H1 (cell line): ENCODE measurements at regions not wholly inside any gene's neighbourhood (a gene's known extent, or its start where the extent isn't known, plus 50 kb on each side); places are given as distances from the start of the nearest gene placed in this dataset.

Source experiments
- CTCF ChIA-PET: fragments of 300-600 bp; sonication (Branson Sonifier 250); formaldehyde crosslinking; loops from one replicate; lab custom pipeline; 2021; ENCODE audit not compliant: partially characterized antibody; lab: Charles Lee
- POLR2A ChIA-PET: fragments of 300-600 bp; sonication (Branson Sonifier 250); formaldehyde crosslinking; loops from one replicate; lab custom pipeline; 2021; ENCODE audit warnings: inconsistent platforms; ENCODE audit not compliant: partially characterized antibody; lab: Charles Lee
- DNase-seq, 2 experiments: peaks; one replicate each; pipeline versions ENCODE4 v3.0.0 to v3.0.0-alpha.2; 2010 to 2022; ENCODE audit warnings: low spot score in 2 of 2, low read depth in 1 of 2, mixed read lengths in 1 of 2
- FAIRE-seq: peaks from 2 replicates; lab custom pipeline; 2011; peaks lifted over from hg19 to GRCh38; lab: Jason Lieb, UNC
- H2AFZ ChIP-seq: 2 replicates; pipeline ENCODE4 v1.8.1; 2012; ENCODE audit warnings: low read length, inconsistent platforms
- H2AK5ac ChIP-seq: 2 replicates; pipeline ENCODE4 v1.6.1; 2013; ENCODE audit warnings: low read depth, low read length
- H2BK120ac ChIP-seq: replicated peaks from 2 replicates; pipeline ENCODE3; 2013; ENCODE audit warnings: low read depth, low read length, inconsistent platforms
- H2BK12ac ChIP-seq: 2 replicates; pipeline ENCODE4 v1.6.1; 2013; ENCODE audit warnings: low read depth, low read length
- H2BK15ac ChIP-seq: 2 replicates; pipeline ENCODE4 v1.6.1; 2013; ENCODE audit warnings: low read length
- H2BK20ac ChIP-seq: 2 replicates; pipeline ENCODE4 v1.6.1; 2013; ENCODE audit warnings: low read length
- H2BK5ac ChIP-seq: 2 replicates; pipeline ENCODE4 v1.6.1; 2013; ENCODE audit warnings: low read depth, low read length
- H3K14ac ChIP-seq: 2 replicates; pipeline ENCODE4 v1.6.1; 2013; ENCODE audit warnings: inconsistent platforms; ENCODE audit not compliant: insufficient read length
- H3K18ac ChIP-seq: 2 replicates; pipeline ENCODE4 v1.6.1; 2013; ENCODE audit warnings: low read length; ENCODE audit errors: extremely low read depth
- H3K23ac ChIP-seq: 2 replicates; pipeline ENCODE4 v1.6.1; 2013; ENCODE audit warnings: inconsistent platforms; ENCODE audit not compliant: insufficient read length
- H3K23me2 ChIP-seq: 2 replicates; pipeline ENCODE4 v1.6.1; 2013; ENCODE audit warnings: low read depth, low read length
- H3K27ac ChIP-seq: 2 replicates; pipeline ENCODE4 v1.6.1; 2011; ENCODE audit warnings: low read depth, low read length, inconsistent platforms
- H3K27me3 ChIP-seq, 4 experiments: replicated peaks in 1 of 4; 1 replicate in 1 of 4; 2 replicates in 3 of 4; pipeline versions ENCODE4 v1.6.1 to v1.8.1; 2011 to 2013; ENCODE audit warnings: low read length in 3 of 4, mild to moderate bottlenecking in 3 of 4, inconsistent platforms in 2 of 4, mixed read lengths in 2 of 4, moderate library complexity in 1 of 4; ENCODE audit not compliant: control insufficient read depth in 3 of 4, insufficient read depth in 3 of 4; ENCODE audit errors: extremely low read depth in 1 of 4
- H3K36me3 ChIP-seq, 4 experiments: 2 replicates each; pipeline versions ENCODE4 v1.6.1 to v1.8.1; 2011 to 2013; ENCODE audit warnings: mild to moderate bottlenecking in 4 of 4, low read length in 3 of 4, moderate library complexity in 2 of 4, control low read depth in 1 of 4, inconsistent platforms in 1 of 4; ENCODE audit not compliant: insufficient read depth in 4 of 4, control insufficient read depth in 2 of 4
- H3K4ac ChIP-seq: replicated peaks from 2 replicates; pipeline ENCODE3; 2013; ENCODE audit warnings: low read length, low read depth, mixed read lengths, inconsistent platforms; ENCODE audit not compliant: insufficient read length
- H3K4me1 ChIP-seq, 4 experiments: replicated peaks in 1 of 4; 1 replicate in 1 of 4; 2 replicates in 3 of 4; pipeline versions ENCODE4 v1.6.1 to v1.8.1; 2011 to 2013; ENCODE audit warnings: low read length in 3 of 4, inconsistent platforms in 2 of 4, mixed read lengths in 1 of 4; ENCODE audit not compliant: insufficient read depth in 4 of 4, control insufficient read depth in 3 of 4
- H3K4me2 ChIP-seq, 2 experiments: 2 replicates each; pipeline versions ENCODE4 v1.6.1 to v1.8.1; 2011 to 2013; ENCODE audit warnings: low read depth in 2 of 2, low read length in 2 of 2, control low read depth in 1 of 2, inconsistent platforms in 1 of 2, mild to moderate bottlenecking in 1 of 2; ENCODE audit not compliant: insufficient read depth in 1 of 2
- H3K4me3 ChIP-seq, 4 experiments: fragments of 200-600, 300-600 bp in 1 of 4; sonication (generic), shearing (Covaris generic), sonication (Bioruptor Twin) in 1 of 4; 2 replicates each; pipeline versions ENCODE4 v1.5.1 to v1.8.1; 2011 to 2016; ENCODE audit warnings: low read length in 4 of 4, low read depth in 3 of 4, control low read depth in 2 of 4, inconsistent platforms in 2 of 4, mild to moderate bottlenecking in 2 of 4, mixed read lengths in 1 of 4, moderate library complexity in 1 of 4; ENCODE audit not compliant: insufficient read depth in 2 of 4; ENCODE audit errors: extremely low read depth in 1 of 4
- H3K56ac ChIP-seq: replicated peaks from 2 replicates; pipeline ENCODE3; 2013; ENCODE audit warnings: low read depth, mild to moderate bottlenecking, mixed read lengths, low read length, inconsistent platforms; ENCODE audit not compliant: insufficient read length
- H3K79me1 ChIP-seq: 2 replicates; pipeline ENCODE4 v1.6.1; 2013; ENCODE audit warnings: low read depth, low read length, control low read depth
- H3K79me2 ChIP-seq, 2 experiments: 2 replicates each; pipeline versions ENCODE4 v1.6.1 to v1.8.1; 2012 to 2013; ENCODE audit warnings: low read length in 2 of 2, mild to moderate bottlenecking in 2 of 2, inconsistent platforms in 1 of 2; ENCODE audit not compliant: insufficient read depth in 2 of 2, control insufficient read depth in 1 of 2
- H3K9ac ChIP-seq, 4 experiments: replicated peaks in 1 of 4; 1 replicate in 1 of 4; 2 replicates in 3 of 4; pipeline versions ENCODE4 v1.6.1 to v1.8.1; 2011 to 2013; ENCODE audit warnings: low read depth in 3 of 4, low read length in 3 of 4, control low read depth in 2 of 4, mild to moderate bottlenecking in 2 of 4, moderate library complexity in 2 of 4, inconsistent platforms in 1 of 4; ENCODE audit errors: extremely low read depth in 1 of 4
- H3K9me3 ChIP-seq, 2 experiments: 2 replicates each; pipeline versions ENCODE4 v1.6.1 to v1.8.1; 2012 to 2013; ENCODE audit warnings: mild to moderate bottlenecking in 2 of 2, moderate library complexity in 2 of 2, control low read depth in 1 of 2, inconsistent platforms in 1 of 2, low read depth in 1 of 2, low read length in 1 of 2, mixed read lengths in 1 of 2; ENCODE audit not compliant: insufficient read depth in 2 of 2
- H4K20me1 ChIP-seq, 2 experiments: replicated peaks in 1 of 2; 2 replicates each; pipeline versions ENCODE3 to v1.8.1; 2011 to 2013; ENCODE audit warnings: inconsistent platforms in 2 of 2, low read length in 2 of 2, mild to moderate bottlenecking in 1 of 2; ENCODE audit not compliant: insufficient read depth in 2 of 2, control insufficient read depth in 1 of 2
- H4K5ac ChIP-seq: 2 replicates; pipeline ENCODE4 v1.6.1; 2013; ENCODE audit warnings: low read length, low read depth, mixed read lengths, inconsistent platforms; ENCODE audit not compliant: insufficient read length
- H4K8ac ChIP-seq: 2 replicates; pipeline ENCODE4 v1.8.0; 2013; ENCODE audit warnings: mild to moderate bottlenecking, moderate library complexity, low read length, inconsistent platforms; ENCODE audit not compliant: insufficient read depth; ENCODE audit errors: extremely low read depth
- H4K91ac ChIP-seq: replicated peaks from 2 replicates; pipeline ENCODE3; 2013; ENCODE audit warnings: low read length, mixed read lengths, inconsistent platforms; ENCODE audit not compliant: insufficient read length
- ATF3 ChIP-seq: IDR thresholded peaks from 2 replicates; pipeline ENCODE4 v1.6.1; 2011; ENCODE audit warnings: low read depth, mild to moderate bottlenecking, low read length; ENCODE audit not compliant: insufficient read depth
- CTBP2 ChIP-seq: IDR thresholded peaks from 2 replicates; pipeline ENCODE4 v1.7.0; 2011; ENCODE audit warnings: borderline replicate concordance, mild to moderate bottlenecking, moderate library complexity, mixed read lengths, low read length; ENCODE audit not compliant: insufficient read depth, insufficient read length
- EGR1 ChIP-seq: IDR thresholded peaks from 2 replicates; pipeline ENCODE4 v1.6.1; 2011; ENCODE audit warnings: low read depth, low read length, borderline replicate concordance
- GABPA ChIP-seq: IDR thresholded peaks from 2 replicates; pipeline ENCODE4 v1.6.1; 2011; ENCODE audit warnings: mild to moderate bottlenecking, low read length, moderate library complexity, borderline replicate concordance; ENCODE audit not compliant: insufficient read depth
- HDAC2 ChIP-seq, 2 experiments: fragments of 300-600 bp in 1 of 2; sonication (generic) in 1 of 2; IDR thresholded peaks; 2 replicates each; pipeline ENCODE4 v1.6.1; 2011 to 2012; ENCODE audit warnings: low read depth in 2 of 2, low read length in 2 of 2, mild to moderate bottlenecking in 2 of 2, moderate library complexity in 2 of 2, borderline replicate concordance in 1 of 2, inconsistent platforms in 1 of 2
- KDM1A ChIP-seq: fragments of 200-600, 300-600 bp; sonication (generic); IDR thresholded peaks from 2 replicates; pipeline ENCODE4 v1.7.1; 2016; ENCODE audit warnings: mild to moderate bottlenecking, low read length, borderline replicate concordance
- KDM5A ChIP-seq: fragments of 200-600 bp; IDR thresholded peaks from 2 replicates; pipeline ENCODE4 v1.7.1; 2012; ENCODE audit warnings: mild to moderate bottlenecking, low read length, inconsistent platforms, mixed read lengths
- POLR2A ChIP-seq, 2 experiments: IDR thresholded peaks; 1 replicate in 1 of 2; 2 replicates in 1 of 2; pipeline ENCODE4 v1.6.1; 2011; ENCODE audit warnings: low read depth in 2 of 2, low read length in 2 of 2, mild to moderate bottlenecking in 2 of 2; ENCODE audit errors: control extremely low read depth in 1 of 2
- RBBP5 ChIP-seq: IDR thresholded peaks from 2 replicates; pipeline ENCODE4 v1.7.1; 2012; ENCODE audit warnings: low read depth, mild to moderate bottlenecking, inconsistent platforms, low read length, moderate library complexity, borderline replicate concordance
- SIN3A ChIP-seq, 2 experiments: IDR thresholded peaks in 1 of 2; conservative IDR thresholded peaks in 1 of 2; 2 replicates each; pipeline ENCODE4 v1.6.1; 2011 to 2012; ENCODE audit warnings: low read length in 2 of 2, improper control_type of control experiment in 1 of 2, low read depth in 1 of 2, mild to moderate bottlenecking in 1 of 2
- SIX5 ChIP-seq: IDR thresholded peaks from 2 replicates; pipeline ENCODE4 v1.6.1; 2011; ENCODE audit warnings: mild to moderate bottlenecking, low read depth, low read length
- SP2 ChIP-seq: IDR thresholded peaks from 2 replicates; pipeline ENCODE4 v1.6.1; 2012; ENCODE audit warnings: mild to moderate bottlenecking, low read length, inconsistent platforms
- SUZ12 ChIP-seq: fragments of 200-600 bp; sonication (generic); IDR thresholded peaks from 2 replicates; pipeline ENCODE4 v1.6.1; 2012; ENCODE audit warnings: mild to moderate bottlenecking, inconsistent platforms, low read length, moderate library complexity, mixed read lengths
- WGBS, 2 experiments: shearing (Covaris generic) in 1 of 2; methylation state at CpG; one replicate each; pipeline versions ENCODE4 v1.1.6 to v1.1.7; 2013 to 2015; ENCODE audit warnings: low lambda C conversion rate in 2 of 2, mixed read lengths in 2 of 2, inconsistent platforms in 1 of 2, low coverage in 1 of 2, missing lambda C conversion rate in 1 of 2; ENCODE audit not compliant: insufficient replicate concordance in 2 of 2, insufficient coverage in 1 of 2, insufficient read length in 1 of 2; ENCODE audit errors: extremely low coverage in 1 of 2, missing lambda C conversion rate in 1 of 2; 5-methylcytosine and 5-hydroxymethylcytosine counted together

GRCh38 chr4:106601519-106601918 is 232.9 kb upstream of the GIMD1 start:
- ChIA-PET CTCF (interaction anchor here (1.0 kb wide), 1 partner anchor 12 kb away, joined by 3 read pairs; no protein-coding TSS in a partner anchor), POLR2A (no interaction called here)
- Histone ChIP-seq H3K4me3 (no peak overlapping the region), H2BK12ac (no peak overlapping the region), H2AFZ (no peak overlapping the region), H3K18ac (no peak overlapping the region), H4K20me1 (no peaks in the 10 kb centered on the region), H3K4me2 (no peak overlapping the region), H3K27me3 (no peaks in the 10 kb centered on the region), H3K14ac (no peak overlapping the region), H2BK120ac (no peak overlapping the region), H4K8ac (no peak overlapping the region), H3K9me3 (no peaks in the 10 kb centered on the region), H3K27ac (no peak overlapping the region), H2BK20ac (no peak overlapping the region), H3K79me1 (no peaks in the 10 kb centered on the region), H3K23me2 (no peaks in the 10 kb centered on the region), H2BK15ac (no peak overlapping the region), H3K23ac (no peak overlapping the region), H4K91ac (no peak overlapping the region), H2BK5ac (no peak overlapping the region), H3K79me2 (no peaks in the 10 kb centered on the region), H2AK5ac (no peak overlapping the region), H3K4me1 (no peaks in the 10 kb centered on the region), H3K9ac (no peak overlapping the region), H3K36me3 (no peaks in the 10 kb centered on the region), H3K56ac (no peak overlapping the region), H3K4ac (no peak overlapping the region), H4K5ac (no peak overlapping the region)
- DNase-seq = no peak
- WGBS, 2 experiments = 89% methylated on average over 1 of the region's 1 CpG; no CpG with 5 or more reads in 1 of the 2 experiments
- FAIRE-seq = no peak
- TF ChIP-seq SIN3A (conservative IDR thresholded peaks at IDR 0.05 in 1 of 2, IDR thresholded peaks at IDR 0.05 in 1 of 2; ENCODE audit: low read depth in 1 of 2, low read length in 2 of 2) = no peak
- TF ChIP-seq CTBP2 = no peak
- TF ChIP-seq SUZ12 = no peak
- no peak for TF ChIP-seq SP2
- no peak for TF ChIP-seq EGR1
- TF ChIP-seq RBBP5 = no peak
- TF ChIP-seq POLR2A (IDR thresholded peaks at IDR 0.05; ENCODE audit: control extremely low read depth in 1 of 2, low read depth in 2 of 2, low read length in 2 of 2) = no peak
- TF ChIP-seq GABPA = no peak
- TF ChIP-seq KDM1A = no peak
- TF ChIP-seq KDM5A = no peak
- TF ChIP-seq SIX5 = no peak
- no peak for TF ChIP-seq HDAC2 (IDR thresholded peaks at IDR 0.05; ENCODE audit: borderline replicate concordance in 1 of 2, low read depth in 2 of 2, low read length in 2 of 2)
- no peak for TF ChIP-seq ATF3
